ENCODE measurements at regions not wholly inside any gene's neighbourhood (a gene's known extent, or its start where the extent isn't known, plus 50 kb on each side); places are given as distances from the start of the nearest gene placed in this dataset.
"Not testable (repeated sequence)": the region's sequence is repeated elsewhere in the genome, so short reads cannot be mapped to it uniquely, and the experiment has no call there.

DNA sequence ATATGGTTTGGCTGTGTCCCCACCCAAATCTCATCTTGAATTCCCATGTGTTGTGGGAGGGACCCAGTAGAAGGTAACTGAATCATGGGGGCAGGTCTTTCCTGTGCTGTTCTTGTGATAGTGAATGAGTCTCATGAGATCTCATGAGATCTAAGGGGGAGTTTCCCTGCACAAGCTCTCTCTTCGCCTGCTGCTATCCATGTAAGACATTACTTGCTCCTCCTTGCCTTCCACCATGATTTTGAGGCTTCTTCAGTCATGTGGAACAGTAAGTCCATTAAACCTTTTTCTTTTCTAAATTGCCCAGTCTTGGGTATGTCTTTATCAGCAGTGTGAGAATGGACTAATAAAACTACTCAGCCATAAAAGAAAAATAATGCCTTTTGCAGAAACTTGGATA, 80.8 kb upstream of the SERPINE2 start:
- TF ChIP-seq, protein P1, sequence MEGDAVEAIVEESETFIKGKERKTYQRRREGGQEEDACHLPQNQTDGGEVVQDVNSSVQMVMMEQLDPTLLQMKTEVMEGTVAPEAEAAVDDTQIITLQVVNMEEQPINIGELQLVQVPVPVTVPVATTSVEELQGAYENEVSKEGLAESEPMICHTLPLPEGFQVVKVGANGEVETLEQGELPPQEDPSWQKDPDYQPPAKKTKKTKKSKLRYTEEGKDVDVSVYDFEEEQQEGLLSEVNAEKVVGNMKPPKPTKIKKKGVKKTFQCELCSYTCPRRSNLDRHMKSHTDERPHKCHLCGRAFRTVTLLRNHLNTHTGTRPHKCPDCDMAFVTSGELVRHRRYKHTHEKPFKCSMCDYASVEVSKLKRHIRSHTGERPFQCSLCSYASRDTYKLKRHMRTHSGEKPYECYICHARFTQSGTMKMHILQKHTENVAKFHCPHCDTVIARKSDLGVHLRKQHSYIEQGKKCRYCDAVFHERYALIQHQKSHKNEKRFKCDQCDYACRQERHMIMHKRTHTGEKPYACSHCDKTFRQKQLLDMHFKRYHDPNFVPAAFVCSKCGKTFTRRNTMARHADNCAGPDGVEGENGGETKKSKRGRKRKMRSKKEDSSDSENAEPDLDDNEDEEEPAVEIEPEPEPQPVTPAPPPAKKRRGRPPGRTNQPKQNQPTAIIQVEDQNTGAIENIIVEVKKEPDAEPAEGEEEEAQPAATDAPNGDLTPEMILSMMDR (conservative IDR thresholded peaks at IDR 0.05; ENCODE audit: low read length) = not testable (repeated sequence)
- TF ChIP-seq EZH2phosphoT487 (IDR thresholded peaks at IDR 0.05; ENCODE audit: borderline replicate concordance) = not testable (repeated sequence)
